Endothelial cell of umbilical vein (primary cell): ENCODE measurements at regions not wholly inside any gene's neighbourhood (a gene's known extent, or its start where the extent isn't known, plus 50 kb on each side); places are given as distances from the start of the nearest gene placed in this dataset.

Experiments
- BruUV-seq: library from RNA; stranded (reverse); fragments of 400-500 nt; replicated peaks from 2 replicates; lab custom pipeline; 2021; lab: Mats Ljungman, UMichigan
- CTCF ChIA-PET: fragments of 300-600, 350-600 bp; sonication (Branson Sonifier 250); formaldehyde crosslinking; loops from one replicate; lab custom pipeline; 2021; ENCODE audit warnings: antibody characterized with exemption, inconsistent platforms; lab: Charles Lee
- POLR2A ChIA-PET: fragments of 300-600, 350-600 bp; sonication (Branson Sonifier 250); formaldehyde crosslinking; loops from one replicate; lab custom pipeline; 2021; ENCODE audit warnings: antibody characterized with exemption, inconsistent platforms; lab: Charles Lee
- DNase-seq: peaks from one replicate; pipeline ENCODE4 v3.0.0-alpha.2; 2011; ENCODE audit warnings: low read depth, low spot score
- FAIRE-seq: peaks from 2 replicates; lab custom pipeline; 2011; peaks lifted over from hg19 to GRCh38; lab: Jason Lieb, UNC
- H2AFZ ChIP-seq: 2 replicates; pipeline ENCODE4 v1.6.0; 2012; ENCODE audit warnings: low read depth, low read length, control low read depth, inconsistent platforms
- H3K27ac ChIP-seq: 2 replicates; pipeline ENCODE4 v1.5.1; 2011; ENCODE audit warnings: low read depth, mild to moderate bottlenecking, control low read depth, low read length, moderate library complexity; ENCODE audit not compliant: insufficient read depth
- H3K27me3 ChIP-seq, 2 experiments: 2 replicates each; pipeline versions ENCODE4 v1.6.0 to v1.6.1; 2011; ENCODE audit warnings: low read length in 2 of 2, mixed read lengths in 1 of 2; ENCODE audit not compliant: control insufficient read depth in 2 of 2, insufficient read depth in 2 of 2
- H3K36me3 ChIP-seq, 2 experiments: 2 replicates in 1 of 2; 3 replicates in 1 of 2; pipeline ENCODE4 v1.5.1; 2011; ENCODE audit warnings: low read length in 2 of 2, mild to moderate bottlenecking in 1 of 2, moderate library complexity in 1 of 2; ENCODE audit not compliant: control insufficient read depth in 2 of 2, insufficient read depth in 2 of 2; ENCODE audit errors: extremely low read depth in 1 of 2
- H3K4me1 ChIP-seq: 3 replicates; pipeline ENCODE4 v1.5.1; 2011; ENCODE audit warnings: mild to moderate bottlenecking, low read length; ENCODE audit not compliant: control insufficient read depth, insufficient read depth; ENCODE audit errors: extremely low read depth
- H3K4me2 ChIP-seq: 2 replicates; pipeline ENCODE4 v1.6.1; 2011; ENCODE audit warnings: low read length, control low read depth, mixed read lengths; ENCODE audit not compliant: insufficient read depth
- H3K4me3 ChIP-seq, 3 experiments: fragments of 200-600 bp in 1 of 3; sonication (generic), shearing (Covaris generic) in 1 of 3; replicated peaks in 1 of 3; 2 replicates each; pipeline ENCODE4 v1.5.1; 2011 to 2016; ENCODE audit warnings: control low read depth in 3 of 3, low read length in 3 of 3, mild to moderate bottlenecking in 2 of 3, inconsistent platforms in 1 of 3, low read depth in 1 of 3, moderate library complexity in 1 of 3; ENCODE audit not compliant: insufficient read depth in 1 of 3
- H3K79me2 ChIP-seq: 2 replicates; pipeline ENCODE4 v1.6.0; 2012; ENCODE audit warnings: low read length, inconsistent platforms; ENCODE audit not compliant: control insufficient read depth, insufficient read depth
- H3K9ac ChIP-seq: replicated peaks from 2 replicates; pipeline ENCODE3; 2011; ENCODE audit warnings: low read length, control low read depth; ENCODE audit not compliant: insufficient read depth; ENCODE audit errors: extremely low read depth
- H3K9me1 ChIP-seq: replicated peaks from 3 replicates; pipeline ENCODE4 v1.6.0; 2011; ENCODE audit warnings: mild to moderate bottlenecking, low read length; ENCODE audit not compliant: control insufficient read depth, insufficient read depth; ENCODE audit errors: extremely low read depth
- H3K9me3 ChIP-seq: replicated peaks from 2 replicates; pipeline ENCODE4 v1.5.1; 2012; ENCODE audit warnings: low read length, inconsistent platforms; ENCODE audit not compliant: control insufficient read depth, insufficient read depth
- H4K20me1 ChIP-seq: replicated peaks from 2 replicates; pipeline ENCODE3; 2011; ENCODE audit warnings: mild to moderate bottlenecking, low read length; ENCODE audit not compliant: control insufficient read depth, insufficient read depth; ENCODE audit errors: extremely low read depth
- CTCF ChIP-seq, 2 donors: IDR thresholded peaks; 1 replicate in 1 of 2; 2 replicates in 1 of 2; pipeline ENCODE4 v1.5.1; 2011; ENCODE audit warnings: low read length in 2 of 2, mild to moderate bottlenecking in 2 of 2, moderate library complexity in 2 of 2, control low read depth in 1 of 2, inconsistent platforms in 1 of 2, low read depth in 1 of 2; ENCODE audit not compliant: insufficient read depth in 1 of 2; ENCODE audit errors: extremely low read depth in 1 of 2
- EZH2 ChIP-seq: IDR thresholded peaks from 2 replicates; pipeline ENCODE4 v1.6.1; 2012; ENCODE audit warnings: borderline replicate concordance, low read depth, mild to moderate bottlenecking, moderate library complexity, low read length, inconsistent platforms; ENCODE audit not compliant: severe bottlenecking
- FOS ChIP-seq: IDR thresholded peaks from 2 replicates; pipeline ENCODE4 v1.6.1; 2011; ENCODE audit warnings: mild to moderate bottlenecking, low read length, moderate library complexity, borderline replicate concordance; ENCODE audit not compliant: insufficient read depth
- GATA2 ChIP-seq: IDR thresholded peaks from 2 replicates; pipeline ENCODE4 v1.7.0; 2011; ENCODE audit warnings: low read depth, mild to moderate bottlenecking, moderate library complexity, mixed read lengths, low read length; ENCODE audit not compliant: insufficient read length, insufficient read depth
- JUN ChIP-seq: IDR thresholded peaks from 2 replicates; pipeline ENCODE4 v1.6.1; 2011; ENCODE audit warnings: borderline replicate concordance, low read depth; ENCODE audit not compliant: insufficient read length, insufficient read depth
- MAX ChIP-seq: IDR thresholded peaks from 2 replicates; pipeline ENCODE4 v1.6.1; 2011; ENCODE audit not compliant: insufficient read depth, insufficient read length
- MYC ChIP-seq: IDR thresholded peaks from one replicate; pipeline ENCODE4 v1.6.1; 2011; ENCODE audit warnings: mild to moderate bottlenecking, low read depth, low read length
- POLR2A ChIP-seq: IDR thresholded peaks from 2 replicates; pipeline ENCODE4 v1.6.1; 2012; ENCODE audit warnings: low read depth, mild to moderate bottlenecking, control low read depth, low read length
- POLR2AphosphoS5 ChIP-seq: IDR thresholded peaks from 2 replicates; pipeline ENCODE4 v1.6.1; 2012; ENCODE audit warnings: low read depth, mild to moderate bottlenecking, control low read depth, low read length, moderate library complexity; ENCODE audit not compliant: insufficient read depth
- dilution Hi-C: fragments of 300-500 bp; cut with MboI; formaldehyde crosslinking; loops from one replicate; pipeline ENCODE4 v1.15.0; 2019; ENCODE audit warnings: low sequenced_read_pairs; ENCODE audit not compliant: extremely low pct_ligation_motif_present
- intact Hi-C: fragments of 100-400 bp; cut with micrococcal nuclease; formaldehyde crosslinking; loops from one replicate; pipeline ENCODE4 v1.10.0; 2022

DNA sequence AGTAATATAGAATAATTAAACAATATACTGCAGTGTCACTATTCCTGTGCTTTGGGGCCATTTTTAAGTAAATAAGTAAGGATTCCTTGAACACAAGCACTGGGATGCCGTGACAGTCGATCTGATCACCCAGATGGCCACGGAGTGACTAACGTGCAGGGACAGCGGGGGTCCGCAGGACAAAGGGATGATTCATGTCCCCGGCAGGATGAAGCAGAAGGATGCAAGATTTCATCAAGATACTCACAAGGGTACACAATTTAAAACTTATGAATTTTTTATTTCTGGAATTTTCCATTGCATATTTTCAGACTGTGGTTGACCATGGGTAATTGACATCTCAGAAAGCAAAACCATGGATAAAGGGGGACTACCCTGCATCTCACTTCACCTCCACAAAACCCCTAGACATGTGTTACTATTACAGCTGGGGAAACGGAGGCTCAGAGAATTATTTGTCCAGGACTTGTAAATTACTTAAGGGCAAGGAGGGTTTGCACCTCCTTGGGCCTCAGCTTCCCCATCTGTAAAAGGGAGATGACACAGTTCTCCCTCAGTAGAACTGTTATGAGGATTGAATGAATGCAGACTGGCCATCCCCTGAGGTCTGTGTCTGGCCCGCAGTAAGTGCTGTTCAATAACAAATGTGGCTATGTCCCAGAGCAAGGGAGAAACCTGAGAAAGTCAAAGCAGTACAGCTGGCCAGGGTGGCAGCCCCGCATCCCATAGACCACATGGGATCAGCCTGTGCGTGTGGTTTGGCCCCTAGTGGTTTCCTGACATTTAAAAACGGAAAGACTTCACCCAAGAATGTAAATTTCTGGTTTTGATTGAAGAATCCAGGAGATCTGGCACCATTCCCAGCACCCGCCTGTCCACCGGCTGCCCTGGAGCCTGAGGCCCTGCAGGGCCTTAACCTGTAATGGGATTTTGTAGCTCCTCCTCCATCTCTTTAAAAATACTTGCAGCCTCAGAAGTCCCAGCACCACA, 235.5 kb downstream of the BMP7 start:
- H2AFZ ChIP-seq = no peak overlapping the region
- H3K79me2 ChIP-seq = no peaks in the 10 kb centered on the region
- no peak overlapping the region for H3K27ac ChIP-seq
- intact Hi-C loops = no loop called here
- no peak overlapping the region for H3K9ac ChIP-seq
- no peaks in the 10 kb centered on the region for H4K20me1 ChIP-seq
- ChIA-PET POLR2A (no interaction called here), CTCF (no interaction called here)
- dilution Hi-C loops = no loop called here
- no peaks in the 10 kb centered on the region for H3K9me3 ChIP-seq
- no peaks in the 10 kb centered on the region for H3K9me1 ChIP-seq
- no peaks in the 10 kb centered on the region for H3K36me3 ChIP-seq
- H3K4me1 ChIP-seq = no peaks in the 10 kb centered on the region
- FAIRE-seq (no peak), DNase-seq (no peak)
- no peaks in the 10 kb centered on the region for H3K27me3 ChIP-seq
- no peak overlapping the region for H3K4me3 ChIP-seq
- H3K4me2 ChIP-seq = no peak overlapping the region
- TF ChIP-seq MYC (no peak), FOS (no peak), MAX (no peak), GATA2 (no peak), POLR2AphosphoS5 (no peak), EZH2 (no peak)
- BruUV-seq = no TSS peak

DNA sequence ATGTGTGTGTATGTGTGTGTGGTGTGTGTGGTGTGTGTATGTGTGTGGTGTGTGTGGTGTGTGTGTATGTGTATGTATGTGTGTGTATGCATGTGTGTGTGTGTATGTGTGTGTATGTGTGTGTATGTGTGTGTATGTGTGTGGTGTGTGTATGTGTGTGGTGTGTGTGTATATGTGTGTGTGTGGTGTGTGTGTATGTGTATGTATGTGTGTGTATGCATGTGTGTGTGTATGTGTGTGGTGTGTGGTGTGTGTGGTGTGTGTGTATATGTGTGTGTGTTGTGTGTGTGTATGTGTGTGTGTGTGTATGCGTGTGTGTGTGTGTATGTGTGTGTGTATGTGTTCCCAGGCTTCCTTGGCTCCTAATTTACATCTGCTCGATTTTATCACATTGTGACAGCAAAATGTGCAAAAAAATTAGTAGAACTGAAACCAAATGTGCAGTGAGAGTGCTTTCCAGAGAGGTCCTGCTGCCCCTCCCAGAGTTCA, 234.5 kb downstream of the BMP7 start:
- dilution Hi-C loops = no loop called here
- Histone ChIP-seq H3K4me3 (no peak overlapping the region), H2AFZ (no peak overlapping the region), H3K9me1 (no peaks in the 10 kb centered on the region), H3K9ac (no peak overlapping the region), H3K4me2 (no peak overlapping the region), H3K27ac (no peak overlapping the region), H3K4me1 (no peaks in the 10 kb centered on the region), H3K27me3 (no peaks in the 10 kb centered on the region), H3K9me3 (no peaks in the 10 kb centered on the region), H4K20me1 (no peaks in the 10 kb centered on the region), H3K79me2 (no peaks in the 10 kb centered on the region), H3K36me3 (no peaks in the 10 kb centered on the region)
- no peak for DNase-seq
- TF ChIP-seq CTCF (IDR thresholded peaks at IDR 0.05; ENCODE audit: extremely low read depth in 1 of 2, insufficient read depth in 1 of 2, low read depth in 1 of 2, low read length in 2 of 2) (no peak), MYC (no peak), EZH2 (no peak), GATA2 (no peak), FOS (no peak), POLR2AphosphoS5 (no peak), JUN (no peak), MAX (no peak), POLR2A (no peak)
- intact Hi-C loops = no loop called here
- no TSS peak for BruUV-seq
- ChIA-PET POLR2A (no interaction called here), CTCF (no interaction called here)
- no peak for FAIRE-seq
